ENCODE measurements at regions not wholly inside any gene's neighbourhood (a gene's known extent, or its start where the extent isn't known, plus 50 kb on each side); places are given as distances from the start of the nearest gene placed in this dataset.

DNA sequence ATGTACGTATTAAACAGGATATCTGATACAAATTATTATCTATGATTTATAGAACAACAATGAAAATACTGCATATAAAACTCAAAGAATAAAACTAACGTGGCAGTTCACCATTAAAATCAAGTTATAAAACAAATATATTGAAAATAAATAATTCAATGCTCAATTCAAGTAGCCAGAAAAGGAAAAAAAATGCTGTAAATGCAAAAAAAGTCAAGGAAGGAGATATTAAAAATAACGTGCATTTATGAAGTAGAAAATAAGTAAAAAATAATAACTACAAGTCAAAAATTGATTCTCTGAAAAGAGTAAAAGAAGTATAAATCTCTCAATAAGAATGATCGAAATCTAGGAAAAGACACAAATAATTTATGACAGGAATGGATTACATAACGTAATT, 460.5 kb upstream of the CD180 start (continued):
- TF ChIP-seq USF2 (IDR thresholded peaks at IDR 0.05; ENCODE audit: borderline replicate concordance, low read depth, low read length) = no peak

GRCh38 chr5:67652201-67652600, 455.6 kb upstream of the CD180 start:
- Histone ChIP-seq H3K27ac (ENCODE audit: control insufficient read depth, insufficient read depth) (no peak overlapping the region), H3K27me3 (replicated peaks in 1 of 2; ENCODE audit: control insufficient read depth in 2 of 2, insufficient read depth in 2 of 2, low read length in 1 of 2) (no peaks in the 10 kb centered on the region), H3K4me1 (ENCODE audit: control insufficient read depth, insufficient read depth, low read length) (no peaks in the 10 kb centered on the region), H3K9me3 (replicated peaks; ENCODE audit: control insufficient read depth, insufficient read depth, low read length) (no peaks in the 10 kb centered on the region), H3K79me2 (ENCODE audit: control insufficient read depth, insufficient read depth, low read length) (no peaks in the 10 kb centered on the region), H2AFZ (ENCODE audit: control insufficient read depth, low read depth, low read length) (no peak overlapping the region), H4K20me1 (ENCODE audit: control insufficient read depth, insufficient read depth) (no peaks in the 10 kb centered on the region), H3K9ac (ENCODE audit: control insufficient read depth, insufficient read depth, low read length) (no peak overlapping the region), H3K36me3 (ENCODE audit: control insufficient read depth in 2 of 2, insufficient read depth in 2 of 2, low read length in 1 of 2) (no peaks in the 10 kb centered on the region), H3K4me2 (ENCODE audit: control insufficient read depth, insufficient read depth) (no peak overlapping the region), H3K4me3 (no peak overlapping the region)
- no TSS peak for BruUV-seq (replicated peaks)
- TF ChIP-seq BCLAF1 (IDR thresholded peaks at IDR 0.05) (no peak), IKZF2 (IDR thresholded peaks at IDR 0.05) (no peak), TCF12 (IDR thresholded peaks at IDR 0.05; ENCODE audit: low read depth, low read length) (no peak), RELB (IDR thresholded peaks at IDR 0.05; ENCODE audit: low read depth) (peak; percentile 49; the same call in 1 of the 2 replicates), JUNB (IDR thresholded peaks at IDR 0.05) (peak; percentile 60), KDM1A (IDR thresholded peaks at IDR 0.05; ENCODE audit: borderline replicate concordance) (no peak), HDAC6 (IDR thresholded peaks at IDR 0.05; ENCODE audit: unreplicated experiment) (no peak), STAT3 (IDR thresholded peaks at IDR 0.05; ENCODE audit: low read depth, low read length) (0 out of 2 replicates have a peak, but pooled peaks have one; percentile 40), EP300 (IDR thresholded peaks at IDR 0.05; ENCODE audit: borderline replicate concordance in 1 of 2, control insufficient read depth in 1 of 2, low read depth in 2 of 2, low read length in 2 of 2) (peak in 1 of 2 experiments; percentile 50; a peak in 1 of 4 replicates)
- TF ChIP-seq, protein P1, sequence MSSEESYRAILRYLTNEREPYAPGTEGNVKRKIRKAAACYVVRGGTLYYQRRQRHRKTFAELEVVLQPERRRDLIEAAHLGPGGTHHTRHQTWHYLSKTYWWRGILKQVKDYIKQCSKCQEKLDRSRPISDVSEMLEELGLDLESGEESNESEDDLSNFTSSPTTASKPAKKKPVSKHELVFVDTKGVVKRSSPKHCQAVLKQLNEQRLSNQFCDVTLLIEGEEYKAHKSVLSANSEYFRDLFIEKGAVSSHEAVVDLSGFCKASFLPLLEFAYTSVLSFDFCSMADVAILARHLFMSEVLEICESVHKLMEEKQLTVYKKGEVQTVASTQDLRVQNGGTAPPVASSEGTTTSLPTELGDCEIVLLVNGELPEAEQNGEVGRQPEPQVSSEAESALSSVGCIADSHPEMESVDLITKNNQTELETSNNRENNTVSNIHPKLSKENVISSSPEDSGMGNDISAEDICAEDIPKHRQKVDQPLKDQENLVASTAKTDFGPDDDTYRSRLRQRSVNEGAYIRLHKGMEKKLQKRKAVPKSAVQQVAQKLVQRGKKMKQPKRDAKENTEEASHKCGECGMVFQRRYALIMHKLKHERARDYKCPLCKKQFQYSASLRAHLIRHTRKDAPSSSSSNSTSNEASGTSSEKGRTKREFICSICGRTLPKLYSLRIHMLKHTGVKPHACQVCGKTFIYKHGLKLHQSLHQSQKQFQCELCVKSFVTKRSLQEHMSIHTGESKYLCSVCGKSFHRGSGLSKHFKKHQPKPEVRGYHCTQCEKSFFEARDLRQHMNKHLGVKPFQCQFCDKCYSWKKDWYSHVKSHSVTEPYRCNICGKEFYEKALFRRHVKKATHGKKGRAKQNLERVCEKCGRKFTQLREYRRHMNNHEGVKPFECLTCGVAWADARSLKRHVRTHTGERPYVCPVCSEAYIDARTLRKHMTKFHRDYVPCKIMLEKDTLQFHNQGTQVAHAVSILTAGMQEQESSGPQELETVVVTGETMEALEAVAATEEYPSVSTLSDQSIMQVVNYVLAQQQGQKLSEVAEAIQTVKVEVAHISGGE (CRISPR knock-in tag; IDR thresholded peaks at IDR 0.05) = no peak
- TF ChIP-seq, protein P2, sequence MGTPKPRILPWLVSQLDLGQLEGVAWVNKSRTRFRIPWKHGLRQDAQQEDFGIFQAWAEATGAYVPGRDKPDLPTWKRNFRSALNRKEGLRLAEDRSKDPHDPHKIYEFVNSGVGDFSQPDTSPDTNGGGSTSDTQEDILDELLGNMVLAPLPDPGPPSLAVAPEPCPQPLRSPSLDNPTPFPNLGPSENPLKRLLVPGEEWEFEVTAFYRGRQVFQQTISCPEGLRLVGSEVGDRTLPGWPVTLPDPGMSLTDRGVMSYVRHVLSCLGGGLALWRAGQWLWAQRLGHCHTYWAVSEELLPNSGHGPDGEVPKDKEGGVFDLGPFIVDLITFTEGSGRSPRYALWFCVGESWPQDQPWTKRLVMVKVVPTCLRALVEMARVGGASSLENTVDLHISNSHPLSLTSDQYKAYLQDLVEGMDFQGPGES (IDR thresholded peaks at IDR 0.05) = no peak
- in situ Hi-C loops (cut with MboI) = no loop called here
- ChIA-PET POLR2A (no interaction called here), SMC1A (ENCODE audit: uncharacterized antibody, unreplicated experiment) (interaction anchor here (0.6 to 1.0 kb wide), 5 partner anchors 27 to 619 kb away, joined by 3 to 4 read pairs (median 3); no protein-coding TSS in a partner anchor), RAD21 (ENCODE audit: unreplicated experiment) (interaction anchor here (1.1 kb wide), 1 partner anchor 587 kb away, joined by 3 read pairs; no protein-coding TSS in a partner anchor), CTCF (no interaction called here)
- WGBS (ENCODE audit: insufficient coverage, insufficient replicate concordance, low lambda C conversion rate, missing lambda C conversion rate) = 22% methylated on average over 1 of the region's 1 CpG
- DNase-seq (ENCODE audit: low read depth, low spot score) = peak; percentile 43
- intact Hi-C loops (cut with micrococcal nuclease; ENCODE audit: unreplicated experiment) = loop anchor here (1.0 kb wide), 1 partner anchor 44 kb away; no protein-coding TSS in a partner anchor
- peak; percentile 99 for ATAC-seq
- peak; percentile 68 for FAIRE-seq
